Small intestine (tissue), 7 donors: ENCODE measurements at regions not wholly inside any gene's neighbourhood (a gene's known extent, or its start where the extent isn't known, plus 50 kb on each side); places are given as distances from the start of the nearest gene placed in this dataset.
"Not testable (repeated sequence)": the region's sequence is repeated elsewhere in the genome, so short reads cannot be mapped to it uniquely, and the experiment has no call there.

Experiments
- DNase-seq, 2 donors: peaks; one replicate each; pipeline versions ENCODE4 v3.0.0 to v3.0.0-alpha.2; 2013
- FAIRE-seq: peaks from 2 replicates; lab custom pipeline; 2012; peaks lifted over from hg19 to GRCh38; lab: Jason Lieb, UNC
- H3K27ac ChIP-seq, 3 donors: one replicate each; pipeline ENCODE4 v1.5.1; 2013; ENCODE audit warnings: low read length in 2 of 3, mild to moderate bottlenecking in 2 of 3, control low read depth in 1 of 3, inconsistent platforms in 1 of 3, low read depth in 1 of 3, moderate library complexity in 1 of 3
- H3K27me3 ChIP-seq, 3 donors: one replicate each; pipeline ENCODE4 v1.6.1; 2013; ENCODE audit warnings: low read length in 3 of 3, inconsistent platforms in 1 of 3; ENCODE audit not compliant: control insufficient read depth in 3 of 3, insufficient read depth in 3 of 3
- H3K36me3 ChIP-seq, 3 donors: one replicate each; pipeline ENCODE4 v1.6.1; 2013; ENCODE audit warnings: low read length in 3 of 3, inconsistent platforms in 1 of 3, low read depth in 1 of 3, mild to moderate bottlenecking in 1 of 3, moderate library complexity in 1 of 3; ENCODE audit not compliant: control insufficient read depth in 3 of 3, insufficient read depth in 2 of 3
- H3K4me1 ChIP-seq, 3 donors: one replicate each; pipeline ENCODE4 v1.6.1; 2013; ENCODE audit warnings: low read length in 2 of 3, inconsistent platforms in 1 of 3, low read depth in 1 of 3, mild to moderate bottlenecking in 1 of 3, moderate library complexity in 1 of 3; ENCODE audit not compliant: control insufficient read depth in 3 of 3, insufficient read depth in 2 of 3
- H3K4me3 ChIP-seq, 3 donors: one replicate each; pipeline ENCODE4 v1.5.1; 2013; ENCODE audit warnings: low read length in 3 of 3, control low read depth in 1 of 3, inconsistent platforms in 1 of 3, low read depth in 1 of 3, mild to moderate bottlenecking in 1 of 3, moderate library complexity in 1 of 3
- H3K9me3 ChIP-seq, 2 donors: one replicate each; pipeline ENCODE4 v1.6.1; 2013; ENCODE audit warnings: low read depth in 1 of 2, low read length in 1 of 2; ENCODE audit not compliant: control insufficient read depth in 2 of 2, insufficient read depth in 1 of 2
- WGBS, 3 donors: extraction: QIAGEN DNeasy Blood & Tissue Kit; methylation state at CpG; one replicate each; pipeline ENCODE4 v1.1.7; 2013; 5-methylcytosine and 5-hydroxymethylcytosine counted together
- donor health status: healthy with polysubstance abuse.
- donor health status: control.
- donor health status: control.
- donor health status: Bipolar disorder and iron deficiency.
- donor health status: healthy.

DNA sequence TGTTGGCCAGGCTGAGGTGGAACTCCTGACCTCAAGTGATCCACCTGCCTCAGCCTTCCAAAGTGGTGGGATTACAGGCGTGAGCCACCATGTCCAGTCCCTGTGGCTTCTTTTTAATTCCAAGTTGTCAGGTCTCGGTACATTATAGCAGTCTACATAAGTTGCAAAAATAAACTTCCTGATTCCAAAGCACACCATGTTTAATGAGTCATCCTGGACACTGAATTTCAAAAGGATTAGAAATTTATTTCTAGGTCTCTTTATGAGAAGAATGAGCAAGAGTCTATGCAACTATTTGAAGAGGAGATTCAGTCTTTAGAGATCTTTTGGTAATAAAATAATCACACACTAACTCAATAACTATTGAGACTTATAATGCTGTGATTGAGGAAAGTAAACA, 63.9 kb upstream of the MCHR2 start:
- H3K4me3 ChIP-seq = no peak overlapping the region
- no peaks in the 10 kb centered on the region for H3K27me3 ChIP-seq
- whole genome bisulfite sequencing, 3 donors = 76 to 85% (median 80%) methylated on average over 2 of the region's 2 CpGs
- no peak for DNase-seq
- no peak for FAIRE-seq
- H3K4me1 ChIP-seq = no peaks in the 10 kb centered on the region
- H3K9me3 ChIP-seq = no peaks in the 10 kb centered on the region
- no peaks in the 10 kb centered on the region for H3K36me3 ChIP-seq
- H3K27ac ChIP-seq = no peak overlapping the region

DNA sequence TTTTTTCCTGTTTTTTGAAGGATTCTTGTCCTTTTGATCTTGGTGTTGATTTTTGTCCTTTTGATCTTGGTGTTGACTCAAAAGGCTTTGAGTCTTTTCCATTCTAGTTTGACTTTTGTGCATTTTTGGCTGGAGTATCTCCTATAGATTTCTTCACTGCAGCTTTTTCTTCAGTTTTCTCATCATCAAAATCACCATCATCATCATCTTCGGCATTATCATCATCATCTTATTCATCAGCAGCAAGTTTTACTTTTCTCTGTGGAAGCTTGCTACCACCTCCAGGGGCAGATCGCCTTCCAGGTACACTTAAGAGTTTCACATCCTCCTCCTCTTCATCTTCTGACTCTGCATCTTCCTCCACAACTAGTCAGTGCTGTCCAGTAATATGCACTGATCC, 56.5 kb upstream of the MCHR2 start:
- FAIRE-seq = no peak
- 79 to 89% (median 86%) methylated on average over 2 of the region's 2 CpGs for WGBS, 3 donors
- H3K27me3 ChIP-seq = peaks cover 0 to 1% (median 0%) of the 10 kb centered on the region in 3 donors

DNA sequence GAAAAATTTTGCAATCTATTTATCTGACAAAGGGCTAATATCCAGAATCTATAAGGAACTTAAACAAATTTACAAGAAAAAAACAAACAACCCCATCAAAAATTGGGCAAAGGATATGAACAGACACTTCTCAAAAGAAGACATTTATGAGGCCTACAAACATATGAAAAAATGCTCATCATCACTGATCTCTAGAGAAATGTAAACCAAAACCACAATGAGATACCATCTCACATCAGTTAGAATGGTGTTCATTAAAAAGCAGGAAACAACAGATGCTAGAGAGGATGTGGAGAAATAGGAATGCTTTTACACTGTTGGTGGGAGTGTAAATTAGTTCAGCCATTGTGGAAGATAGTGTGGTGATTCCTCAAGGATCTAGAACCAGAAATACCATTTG, 49.9 kb upstream of the MCHR2 start:
- not testable (repeated sequence) for H3K36me3 ChIP-seq, DNase-seq, H3K4me1 ChIP-seq, H3K4me3 ChIP-seq, H3K9me3 ChIP-seq, FAIRE-seq, H3K27me3 ChIP-seq, H3K27ac ChIP-seq

More for the DNA sequence above, 56.5 kb upstream of the MCHR2 start:
- no peak overlapping the region for H3K27ac ChIP-seq
- no peaks in the 10 kb centered on the region for H3K4me1 ChIP-seq
- H3K36me3 ChIP-seq = no peaks in the 10 kb centered on the region
- no peaks in the 10 kb centered on the region for H3K9me3 ChIP-seq
- DNase-seq = no peak
- no peak overlapping the region for H3K4me3 ChIP-seq
